ENCODE measurements at regions not wholly inside any gene's neighbourhood (a gene's known extent, or its start where the extent isn't known, plus 50 kb on each side); places are given as distances from the start of the nearest gene placed in this dataset.

GRCh38 chr6:164167873-164168405 lies 753.4 kb downstream of the QKI start:
- Histone ChIP-seq H3K27me3 (no peaks in the 10 kb centered on the region), H3K4me3 (no peak overlapping the region), H3K36me3 (no peaks in the 10 kb centered on the region), H3K4me1 (no peaks in the 10 kb centered on the region), H3K27ac (no peak overlapping the region), H3K9me3 (no peaks in the 10 kb centered on the region)
- intact Hi-C loops (cut with DNase I): no loop called here
- DNase-seq (ENCODE audit: extremely low spot score in 2 of 2): peak in 1 of 2 donors; percentile 72
- TF ChIP-seq POLR2A (IDR thresholded peaks at IDR 0.05) (no peak), POLR2AphosphoS5 (IDR thresholded peaks at IDR 0.05; ENCODE audit: insufficient read depth in 1 of 2, low read depth in 1 of 2) (no peak)
- TF ChIP-seq, protein P1, sequence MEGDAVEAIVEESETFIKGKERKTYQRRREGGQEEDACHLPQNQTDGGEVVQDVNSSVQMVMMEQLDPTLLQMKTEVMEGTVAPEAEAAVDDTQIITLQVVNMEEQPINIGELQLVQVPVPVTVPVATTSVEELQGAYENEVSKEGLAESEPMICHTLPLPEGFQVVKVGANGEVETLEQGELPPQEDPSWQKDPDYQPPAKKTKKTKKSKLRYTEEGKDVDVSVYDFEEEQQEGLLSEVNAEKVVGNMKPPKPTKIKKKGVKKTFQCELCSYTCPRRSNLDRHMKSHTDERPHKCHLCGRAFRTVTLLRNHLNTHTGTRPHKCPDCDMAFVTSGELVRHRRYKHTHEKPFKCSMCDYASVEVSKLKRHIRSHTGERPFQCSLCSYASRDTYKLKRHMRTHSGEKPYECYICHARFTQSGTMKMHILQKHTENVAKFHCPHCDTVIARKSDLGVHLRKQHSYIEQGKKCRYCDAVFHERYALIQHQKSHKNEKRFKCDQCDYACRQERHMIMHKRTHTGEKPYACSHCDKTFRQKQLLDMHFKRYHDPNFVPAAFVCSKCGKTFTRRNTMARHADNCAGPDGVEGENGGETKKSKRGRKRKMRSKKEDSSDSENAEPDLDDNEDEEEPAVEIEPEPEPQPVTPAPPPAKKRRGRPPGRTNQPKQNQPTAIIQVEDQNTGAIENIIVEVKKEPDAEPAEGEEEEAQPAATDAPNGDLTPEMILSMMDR (IDR thresholded peaks at IDR 0.05): no peak

- Histone ChIP-seq H3K27ac (no peak overlapping the region), H3K9me3 (no peaks in the 10 kb centered on the region), H3K4me3 (no peak overlapping the region), H3K36me3 (no peaks in the 10 kb centered on the region), H3K4me1 (no peaks in the 10 kb centered on the region), H3K27me3 (no peaks in the 10 kb centered on the region)
- DNase-seq (ENCODE audit: extremely low spot score in 2 of 2): peak in 1 of 2 donors; percentile 79
- TF ChIP-seq POLR2AphosphoS5 (IDR thresholded peaks at IDR 0.05; ENCODE audit: insufficient read depth in 1 of 2, low read depth in 1 of 2): no peak
- TF ChIP-seq, protein P1 (IDR thresholded peaks at IDR 0.05): no peak
- TF ChIP-seq POLR2A (IDR thresholded peaks at IDR 0.05): no peak
- intact Hi-C loops (cut with DNase I): no loop called here
These were observed 752.5 kb downstream of the QKI start for GRCh38 chr6:164166996-164167395.

GRCh38 chr6:164166515-164166914 lies 752.0 kb downstream of the QKI start:
- no peaks in the 10 kb centered on the region for H3K36me3 ChIP-seq
- DNase-seq (ENCODE audit: extremely low spot score in 2 of 2): no peak
- no peaks in the 10 kb centered on the region for H3K27me3 ChIP-seq
- no peak for TF ChIP-seq POLR2A (IDR thresholded peaks at IDR 0.05)
- TF ChIP-seq POLR2AphosphoS5 (IDR thresholded peaks at IDR 0.05; ENCODE audit: insufficient read depth in 1 of 2, low read depth in 1 of 2): no peak
- TF ChIP-seq, protein P1 (IDR thresholded peaks at IDR 0.05): no peak
- no peak overlapping the region for H3K4me3 ChIP-seq
- intact Hi-C loops (cut with DNase I): no loop called here
- no peak overlapping the region for H3K27ac ChIP-seq
- H3K9me3 ChIP-seq: no peaks in the 10 kb centered on the region
- H3K4me1 ChIP-seq: no peaks in the 10 kb centered on the region

GRCh38 chr6:164164876-164165275 lies 750.4 kb downstream of the QKI start:
- H3K4me3 ChIP-seq: no peak overlapping the region
- no peaks in the 10 kb centered on the region for H3K4me1 ChIP-seq
- intact Hi-C loops (cut with DNase I): no loop called here
- H3K27me3 ChIP-seq: no peaks in the 10 kb centered on the region
- no peaks in the 10 kb centered on the region for H3K36me3 ChIP-seq
- no peak for DNase-seq (ENCODE audit: extremely low spot score in 2 of 2)
- no peaks in the 10 kb centered on the region for H3K9me3 ChIP-seq
- TF ChIP-seq POLR2A (IDR thresholded peaks at IDR 0.05): no peak
- no peak for TF ChIP-seq POLR2AphosphoS5 (IDR thresholded peaks at IDR 0.05; ENCODE audit: insufficient read depth in 1 of 2, low read depth in 1 of 2)
- TF ChIP-seq, protein P1 (IDR thresholded peaks at IDR 0.05): no peak
- H3K27ac ChIP-seq: no peak overlapping the region

DNA sequence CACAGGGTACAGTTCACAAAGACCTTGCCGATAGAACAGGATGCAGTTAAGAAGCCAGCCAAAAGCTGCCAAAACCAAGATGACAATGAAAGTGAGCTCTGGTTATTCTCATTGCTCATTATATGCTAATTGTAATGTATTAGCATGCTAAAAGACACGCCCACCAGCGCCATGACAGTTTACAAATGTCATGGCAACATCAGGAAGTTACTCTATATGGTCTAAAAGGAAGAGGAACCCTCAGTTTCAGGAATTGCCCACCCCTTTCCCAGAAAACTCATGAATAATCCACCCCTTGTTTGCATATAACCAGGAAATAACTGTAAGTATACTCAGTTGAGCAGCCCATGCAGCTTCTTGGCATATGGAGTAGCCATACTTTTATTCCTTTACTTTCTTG lies 748.7 kb downstream of the QKI start:
- H3K36me3 ChIP-seq: no peaks in the 10 kb centered on the region
- no peak overlapping the region for H3K4me3 ChIP-seq
- TF ChIP-seq POLR2A (IDR thresholded peaks at IDR 0.05) (no peak), POLR2AphosphoS5 (IDR thresholded peaks at IDR 0.05; ENCODE audit: insufficient read depth in 1 of 2, low read depth in 1 of 2) (no peak)
- TF ChIP-seq, protein P1 (IDR thresholded peaks at IDR 0.05): no peak
- no peak overlapping the region for H3K27ac ChIP-seq
- H3K27me3 ChIP-seq: no peaks in the 10 kb centered on the region
- H3K4me1 ChIP-seq: no peaks in the 10 kb centered on the region
- no peak for DNase-seq (ENCODE audit: extremely low spot score in 2 of 2)
- no peaks in the 10 kb centered on the region for H3K9me3 ChIP-seq
- intact Hi-C loops (cut with DNase I): no loop called here
